Fibroblast of pulmonary artery (primary cell): ENCODE measurements at regions not wholly inside any gene's neighbourhood (a gene's known extent, or its start where the extent isn't known, plus 50 kb on each side); places are given as distances from the start of the nearest gene placed in this dataset.

Source experiments
- DNase-seq: peaks from one replicate; pipeline ENCODE4 v3.0.0-alpha.2; 2010; ENCODE audit warnings: low read depth
- H3K4me3 ChIP-seq: replicated peaks from 2 replicates; pipeline ENCODE4 v1.5.1; 2011; ENCODE audit warnings: low read depth, mild to moderate bottlenecking, control low read depth, low read length, moderate library complexity
- TF ChIP-seq, protein P1 (sequence below): IDR thresholded peaks from 2 replicates; pipeline ENCODE4 v1.5.1; 2011; ENCODE audit warnings: mild to moderate bottlenecking, control low read depth, low read length, inconsistent platforms; ENCODE audit errors: missing control alignments

DNA sequence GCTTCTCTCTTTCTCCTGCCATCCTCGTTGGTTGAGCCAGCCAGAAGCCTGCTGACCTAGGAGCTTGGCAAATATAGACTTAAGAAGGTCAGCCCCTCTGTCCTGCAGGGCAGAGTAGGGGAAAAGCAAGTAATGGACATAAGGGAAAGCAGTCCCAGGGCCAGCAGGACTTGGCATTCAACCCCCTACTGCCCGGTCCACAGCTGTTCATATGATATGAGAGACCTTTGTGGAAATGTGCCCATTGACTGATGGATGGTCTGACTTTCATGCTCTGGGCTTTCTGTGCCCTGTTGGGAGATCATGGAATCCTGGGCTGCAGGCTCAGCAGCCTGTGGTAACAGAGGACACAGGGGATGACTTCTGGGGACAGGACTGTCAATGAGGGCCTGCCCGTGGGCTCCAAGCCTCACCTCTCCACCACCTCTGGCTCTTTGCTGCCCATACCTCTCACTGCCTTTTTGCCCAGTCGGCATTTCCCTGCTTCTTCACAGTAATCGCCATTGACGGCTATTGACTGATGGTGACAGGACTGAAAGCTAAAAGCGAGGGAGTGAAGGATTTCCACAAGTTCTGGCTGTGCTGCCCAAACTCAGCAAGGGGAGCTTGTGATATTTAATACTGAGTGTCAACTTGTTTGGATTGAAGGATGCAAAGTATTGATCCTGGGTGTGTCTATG, 60.0 kb upstream of the NMNAT3 start:
- no peak for DNase-seq
- TF ChIP-seq, protein P1, sequence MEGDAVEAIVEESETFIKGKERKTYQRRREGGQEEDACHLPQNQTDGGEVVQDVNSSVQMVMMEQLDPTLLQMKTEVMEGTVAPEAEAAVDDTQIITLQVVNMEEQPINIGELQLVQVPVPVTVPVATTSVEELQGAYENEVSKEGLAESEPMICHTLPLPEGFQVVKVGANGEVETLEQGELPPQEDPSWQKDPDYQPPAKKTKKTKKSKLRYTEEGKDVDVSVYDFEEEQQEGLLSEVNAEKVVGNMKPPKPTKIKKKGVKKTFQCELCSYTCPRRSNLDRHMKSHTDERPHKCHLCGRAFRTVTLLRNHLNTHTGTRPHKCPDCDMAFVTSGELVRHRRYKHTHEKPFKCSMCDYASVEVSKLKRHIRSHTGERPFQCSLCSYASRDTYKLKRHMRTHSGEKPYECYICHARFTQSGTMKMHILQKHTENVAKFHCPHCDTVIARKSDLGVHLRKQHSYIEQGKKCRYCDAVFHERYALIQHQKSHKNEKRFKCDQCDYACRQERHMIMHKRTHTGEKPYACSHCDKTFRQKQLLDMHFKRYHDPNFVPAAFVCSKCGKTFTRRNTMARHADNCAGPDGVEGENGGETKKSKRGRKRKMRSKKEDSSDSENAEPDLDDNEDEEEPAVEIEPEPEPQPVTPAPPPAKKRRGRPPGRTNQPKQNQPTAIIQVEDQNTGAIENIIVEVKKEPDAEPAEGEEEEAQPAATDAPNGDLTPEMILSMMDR = no peak
- no peak overlapping the region for H3K4me3 ChIP-seq

DNA sequence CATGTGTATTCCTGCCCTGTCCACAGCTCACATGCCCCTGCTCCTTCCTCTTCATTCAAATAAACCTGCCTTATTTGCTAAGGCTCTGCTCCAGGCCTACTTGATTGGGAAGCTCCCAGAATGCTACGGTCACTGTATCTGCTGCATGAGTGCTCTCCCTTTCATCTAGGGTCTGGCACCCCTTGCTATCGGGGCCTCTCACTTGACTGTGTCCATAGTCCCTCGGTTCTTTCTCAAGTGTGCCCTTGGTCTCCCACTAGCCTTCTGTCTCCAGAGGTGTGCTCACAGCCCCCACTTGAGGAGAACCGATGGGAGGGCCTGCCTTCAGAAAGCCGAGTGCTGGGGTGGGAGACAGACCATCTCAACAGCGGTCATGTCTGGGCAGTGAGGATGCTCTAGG, 57.4 kb upstream of the NMNAT3 start:
- DNase-seq = no peak
- TF ChIP-seq, protein P1 = no peak
- no peak overlapping the region for H3K4me3 ChIP-seq

DNA sequence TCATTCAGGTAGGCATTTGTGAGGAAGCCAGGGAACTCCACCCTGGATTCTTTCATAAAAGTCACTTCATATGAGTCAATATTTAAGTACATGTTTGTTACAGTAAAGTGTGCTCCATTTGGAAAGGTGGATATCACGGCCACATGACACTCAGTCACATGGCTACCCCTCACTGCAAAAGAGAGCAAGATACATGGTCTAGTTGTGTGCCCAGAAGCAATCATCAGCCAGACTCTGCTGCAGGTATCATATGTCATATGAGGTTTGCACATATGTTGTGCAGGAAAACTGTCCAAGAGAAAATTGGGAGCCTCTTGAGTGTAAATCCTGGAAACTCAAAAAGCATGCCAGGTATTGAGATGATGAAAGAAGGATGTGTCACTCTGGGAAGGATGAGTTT, 55.0 kb upstream of the NMNAT3 start:
- H3K4me3 ChIP-seq = no peak overlapping the region

GRCh38 chr3:139729300-139729699, 51.5 kb upstream of the NMNAT3 start:
- H3K4me3 ChIP-seq = no peak overlapping the region
- no peak for DNase-seq
- TF ChIP-seq, protein P1 = no peak

More for the DNA sequence above, 55.0 kb upstream of the NMNAT3 start:
- TF ChIP-seq, protein P1 = no peak
- no peak for DNase-seq

- H3K4me3 ChIP-seq = no peak overlapping the region
- DNase-seq = no peak
- TF ChIP-seq, protein P1 = no peak
Observed at GRCh38 chr3:139728414-139728813, 50.6 kb upstream of the NMNAT3 start.
